Panc1 (cell line): ENCODE measurements at regions not wholly inside any gene's neighbourhood (a gene's known extent, or its start where the extent isn't known, plus 50 kb on each side); places are given as distances from the start of the nearest gene placed in this dataset.

Source experiments
- POLR2AphosphoS5 ChIP-seq: IDR thresholded peaks from 2 replicates; pipeline ENCODE4 v1.6.1; 2012; ENCODE audit warnings: mild to moderate bottlenecking, low read depth, low read length, moderate library complexity
- TF ChIP-seq, protein P1 (sequence below): fragments of 450-650 bp; IDR thresholded peaks from 2 replicates; pipeline ENCODE4 v1.5.1; 2017; ENCODE audit warnings: mild to moderate bottlenecking

GRCh38 chr1:193727850-193728249 is 541.4 kb upstream of the B3GALT2 start:
- TF ChIP-seq, protein P1, sequence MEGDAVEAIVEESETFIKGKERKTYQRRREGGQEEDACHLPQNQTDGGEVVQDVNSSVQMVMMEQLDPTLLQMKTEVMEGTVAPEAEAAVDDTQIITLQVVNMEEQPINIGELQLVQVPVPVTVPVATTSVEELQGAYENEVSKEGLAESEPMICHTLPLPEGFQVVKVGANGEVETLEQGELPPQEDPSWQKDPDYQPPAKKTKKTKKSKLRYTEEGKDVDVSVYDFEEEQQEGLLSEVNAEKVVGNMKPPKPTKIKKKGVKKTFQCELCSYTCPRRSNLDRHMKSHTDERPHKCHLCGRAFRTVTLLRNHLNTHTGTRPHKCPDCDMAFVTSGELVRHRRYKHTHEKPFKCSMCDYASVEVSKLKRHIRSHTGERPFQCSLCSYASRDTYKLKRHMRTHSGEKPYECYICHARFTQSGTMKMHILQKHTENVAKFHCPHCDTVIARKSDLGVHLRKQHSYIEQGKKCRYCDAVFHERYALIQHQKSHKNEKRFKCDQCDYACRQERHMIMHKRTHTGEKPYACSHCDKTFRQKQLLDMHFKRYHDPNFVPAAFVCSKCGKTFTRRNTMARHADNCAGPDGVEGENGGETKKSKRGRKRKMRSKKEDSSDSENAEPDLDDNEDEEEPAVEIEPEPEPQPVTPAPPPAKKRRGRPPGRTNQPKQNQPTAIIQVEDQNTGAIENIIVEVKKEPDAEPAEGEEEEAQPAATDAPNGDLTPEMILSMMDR: no peak
- no peak for TF ChIP-seq POLR2AphosphoS5
